ENCODE measurements at regions not wholly inside any gene's neighbourhood (a gene's known extent, or its start where the extent isn't known, plus 50 kb on each side); places are given as distances from the start of the nearest gene placed in this dataset.

- Histone ChIP-seq H3K4me3 (ENCODE audit: low read depth in 2 of 2, low read length in 1 of 2) (peak overlapping the region; percentile 36 to 53), H4K20me1 (ENCODE audit: insufficient read depth) (no peaks in the 10 kb centered on the region), H2AFZ (ENCODE audit: low read depth) (peak overlapping the region; percentile 68; the same call in 1 of the 2 replicates), H3K9ac (no peak overlapping the region), H3K36me3 (replicated peaks in 1 of 2; ENCODE audit: control insufficient read depth in 1 of 2, insufficient read depth in 2 of 2, low read length in 1 of 2) (no peaks in the 10 kb centered on the region), H3K4me2 (peak overlapping the region; percentile 68), H3K27me3 (ENCODE audit: insufficient read depth) (no peaks in the 10 kb centered on the region), H3K27ac (ENCODE audit: low read depth in 2 of 2, low read length in 1 of 2) (no peak overlapping the region), H3F3A (replicated peaks; ENCODE audit: insufficient read depth) (no peaks in the 10 kb centered on the region), H3K9me2 (no peaks in the 10 kb centered on the region), H3K79me2 (ENCODE audit: insufficient read depth) (no peaks in the 10 kb centered on the region), H3K4me1 (ENCODE audit: control insufficient read depth in 1 of 2, insufficient read depth in 2 of 2, low read depth in 1 of 2, low read length in 1 of 2) (peaks cover 0 to 2% of the 10 kb centered on the region in 2 experiments; a peak in 1 of 4 replicates), H3K9me3 (no peaks in the 10 kb centered on the region)
- TF ChIP-seq ELF1 (IDR thresholded peaks at IDR 0.05): no peak
- TF ChIP-seq, protein P1, sequence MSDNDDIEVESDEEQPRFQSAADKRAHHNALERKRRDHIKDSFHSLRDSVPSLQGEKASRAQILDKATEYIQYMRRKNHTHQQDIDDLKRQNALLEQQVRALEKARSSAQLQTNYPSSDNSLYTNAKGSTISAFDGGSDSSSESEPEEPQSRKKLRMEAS (IDR thresholded peaks at IDR 0.05; ENCODE audit: low read depth): no peak
- TF ChIP-seq NRF1 (IDR thresholded peaks at IDR 0.05; ENCODE audit: low read depth, low read length): no peak
- no peak for TF ChIP-seq FOSL2 (IDR thresholded peaks at IDR 0.05; ENCODE audit: borderline replicate concordance, low read depth)
- no peak for TF ChIP-seq MEF2A (IDR thresholded peaks at IDR 0.05; ENCODE audit: borderline replicate concordance, low read depth)
- TF ChIP-seq RXRA (IDR thresholded peaks at IDR 0.05; ENCODE audit: borderline replicate concordance, low read depth): no peak
- TF ChIP-seq SMC3 (IDR thresholded peaks at IDR 0.05; ENCODE audit: low read depth, low read length): no peak
- no peak for TF ChIP-seq POLR2AphosphoS5 (IDR thresholded peaks at IDR 0.05; ENCODE audit: low read depth, low read length)
- no peak for TF ChIP-seq MXI1 (IDR thresholded peaks at IDR 0.05; ENCODE audit: low read depth, low read length)
- no peak for TF ChIP-seq EP300 (IDR thresholded peaks at IDR 0.05; ENCODE audit: borderline replicate concordance in 1 of 2, low read depth in 1 of 2, low read length in 1 of 2)
- no peak for TF ChIP-seq GATA2 (CRISPR knock-in tag; IDR thresholded peaks at IDR 0.05)
- no peak for TF ChIP-seq TCF12 (IDR thresholded peaks at IDR 0.05)
- TF ChIP-seq PBX3 (IDR thresholded peaks at IDR 0.05): no peak
- TF ChIP-seq, protein P2, sequence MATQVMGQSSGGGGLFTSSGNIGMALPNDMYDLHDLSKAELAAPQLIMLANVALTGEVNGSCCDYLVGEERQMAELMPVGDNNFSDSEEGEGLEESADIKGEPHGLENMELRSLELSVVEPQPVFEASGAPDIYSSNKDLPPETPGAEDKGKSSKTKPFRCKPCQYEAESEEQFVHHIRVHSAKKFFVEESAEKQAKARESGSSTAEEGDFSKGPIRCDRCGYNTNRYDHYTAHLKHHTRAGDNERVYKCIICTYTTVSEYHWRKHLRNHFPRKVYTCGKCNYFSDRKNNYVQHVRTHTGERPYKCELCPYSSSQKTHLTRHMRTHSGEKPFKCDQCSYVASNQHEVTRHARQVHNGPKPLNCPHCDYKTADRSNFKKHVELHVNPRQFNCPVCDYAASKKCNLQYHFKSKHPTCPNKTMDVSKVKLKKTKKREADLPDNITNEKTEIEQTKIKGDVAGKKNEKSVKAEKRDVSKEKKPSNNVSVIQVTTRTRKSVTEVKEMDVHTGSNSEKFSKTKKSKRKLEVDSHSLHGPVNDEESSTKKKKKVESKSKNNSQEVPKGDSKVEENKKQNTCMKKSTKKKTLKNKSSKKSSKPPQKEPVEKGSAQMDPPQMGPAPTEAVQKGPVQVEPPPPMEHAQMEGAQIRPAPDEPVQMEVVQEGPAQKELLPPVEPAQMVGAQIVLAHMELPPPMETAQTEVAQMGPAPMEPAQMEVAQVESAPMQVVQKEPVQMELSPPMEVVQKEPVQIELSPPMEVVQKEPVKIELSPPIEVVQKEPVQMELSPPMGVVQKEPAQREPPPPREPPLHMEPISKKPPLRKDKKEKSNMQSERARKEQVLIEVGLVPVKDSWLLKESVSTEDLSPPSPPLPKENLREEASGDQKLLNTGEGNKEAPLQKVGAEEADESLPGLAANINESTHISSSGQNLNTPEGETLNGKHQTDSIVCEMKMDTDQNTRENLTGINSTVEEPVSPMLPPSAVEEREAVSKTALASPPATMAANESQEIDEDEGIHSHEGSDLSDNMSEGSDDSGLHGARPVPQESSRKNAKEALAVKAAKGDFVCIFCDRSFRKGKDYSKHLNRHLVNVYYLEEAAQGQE (IDR thresholded peaks at IDR 0.05; ENCODE audit: low read depth, low read length): no peak
- ChIA-PET POLR2A (no interaction called here), CTCF (interaction anchor here (0.9 kb wide), 1 partner anchor 15 kb away, joined by 3 read pairs; no protein-coding TSS in a partner anchor)
- WGBS (ENCODE audit: low lambda C conversion rate): 27% methylated on average over 7 of the region's 7 CpGs
- DNase-seq: peak; percentile 0
Measured at GRCh38 chr6:50380406-50381098, 330.8 kb upstream of the DEFB112 start.
